ENCODE measurements at regions not wholly inside any gene's neighbourhood (a gene's known extent, or its start where the extent isn't known, plus 50 kb on each side); places are given as distances from the start of the nearest gene placed in this dataset.

DNA sequence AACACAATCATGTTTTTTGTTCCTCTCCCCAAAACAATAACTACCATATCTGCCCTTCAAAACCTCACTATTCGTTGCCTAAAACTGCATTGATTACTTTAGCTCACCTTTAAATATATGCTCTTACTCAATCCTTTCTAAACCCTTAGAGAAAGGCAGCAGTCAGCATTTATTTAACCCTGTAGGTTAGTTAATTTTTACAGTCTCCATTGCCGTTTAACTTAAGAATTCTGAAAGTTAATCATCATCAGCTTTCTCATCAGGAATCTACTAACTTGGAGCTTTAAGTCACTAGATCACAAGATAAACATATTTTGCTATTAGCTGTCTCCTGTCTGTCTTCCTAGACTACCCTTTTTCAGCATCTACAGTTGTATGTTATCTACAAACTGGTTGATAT, 991.9 kb downstream of the EPHA7 start:
- DNase-seq = no peak
- Histone ChIP-seq H3K9ac (ENCODE audit: extremely low read depth, insufficient read length, low read length) (no peak overlapping the region), H4K20me1 (ENCODE audit: control insufficient read depth, insufficient read depth, insufficient read length) (no peaks in the 10 kb centered on the region), H3K23ac (ENCODE audit: insufficient read length, low read depth, low read length) (no peak overlapping the region), H4K8ac (replicated peaks; ENCODE audit: insufficient read length, low read depth, low read length) (no peak overlapping the region), H4K5ac (ENCODE audit: insufficient read length, low read depth, low read length) (no peak overlapping the region), H3T11ph (ENCODE audit: low read length) (no peak overlapping the region), H2BK15ac (ENCODE audit: low read depth, low read length) (no peak overlapping the region), H3K9me3 (ENCODE audit: control insufficient read depth, low read depth, low read length) (no peaks in the 10 kb centered on the region), H2BK120ac (ENCODE audit: low read depth, low read length, poor library complexity, severe bottlenecking) (no peak overlapping the region), H2BK5ac (ENCODE audit: insufficient read length, low read length) (no peak overlapping the region), H2AK5ac (ENCODE audit: insufficient read length, low read length) (no peak overlapping the region), H3K4me1 (ENCODE audit: insufficient read depth, low read length) (no peaks in the 10 kb centered on the region), H3K27me3 (ENCODE audit: insufficient read depth, low read length) (no peaks in the 10 kb centered on the region), H2AFZ (ENCODE audit: low read length) (no peak overlapping the region), H3K79me1 (ENCODE audit: insufficient read depth, low read depth, low read length, poor library complexity, severe bottlenecking) (no peaks in the 10 kb centered on the region), H3K4me2 (ENCODE audit: insufficient read depth, insufficient read length, low read length) (no peak overlapping the region), H2BK12ac (ENCODE audit: insufficient read length, low read depth, low read length) (no peak overlapping the region), H2BK20ac (ENCODE audit: low read depth, low read length, poor library complexity, severe bottlenecking) (no peak overlapping the region), H4K91ac (ENCODE audit: insufficient read length, low read depth, low read length) (no peak overlapping the region), H3K56ac (ENCODE audit: insufficient read length, low read depth, low read length) (no peak overlapping the region), H3K18ac (ENCODE audit: insufficient read length, low read depth, low read length) (no peak overlapping the region), H3K14ac (ENCODE audit: insufficient read depth, low read length) (no peak overlapping the region), H3K27ac (ENCODE audit: insufficient read length, low read depth, low read length) (no peak overlapping the region), H3K79me2 (ENCODE audit: insufficient read depth, low read length) (no peaks in the 10 kb centered on the region), H3K23me2 (ENCODE audit: insufficient read length, low read depth, low read length, poor library complexity, severe bottlenecking) (no peaks in the 10 kb centered on the region), H3K4ac (ENCODE audit: low read depth, low read length) (no peak overlapping the region)
- Mint-ChIP-seq H3K27ac (no peak overlapping the region), H3K4me3 (no peak overlapping the region), H3K4me1 (no peaks in the 10 kb centered on the region), H3K9me3 (peaks cover 0 to 3% of the 10 kb centered on the region in 2 experiments; a peak in 2 of 5 replicates), H3K27me3 (ENCODE audit: low read depth) (no peaks in the 10 kb centered on the region), H3K36me3 (ENCODE audit: insufficient read depth in 1 of 3, low read depth in 3 of 3) (no peaks in the 10 kb centered on the region)
- TF ChIP-seq CTCF (conservative IDR thresholded peaks at IDR 0.05) = no peak
- no CpG with 5 or more reads among the region's 2 CpGs for WGBS (ENCODE audit: extremely low coverage, insufficient read length, low lambda C conversion rate)

All from H9 (cell line).